HG02642 (cell line): ENCODE measurements at regions not wholly inside any gene's neighbourhood (a gene's known extent, or its start where the extent isn't known, plus 50 kb on each side); places are given as distances from the start of the nearest gene placed in this dataset.

Experiments
- ATAC-seq: cut with Tn5 transposase; IDR thresholded peaks from one replicate; pipeline ENCODE4 v1.9.1; 2021; ENCODE audit warnings: mild to moderate bottlenecking; ENCODE audit not compliant: unreplicated experiment, poor library complexity

- no peak for ATAC-seq
These were observed 93.4 kb downstream of the TENT4A start for GRCh38 chr5:6806668-6807067.

- ATAC-seq, result no peak
These were observed 95.2 kb downstream of the TENT4A start for GRCh38 chr5:6808462-6808861.

GRCh38 chr5:6810641-6811405, 97.6 kb downstream of the TENT4A start:
- no peak for ATAC-seq

GRCh38 chr5:6812091-6812490, 98.9 kb downstream of the TENT4A start:
- no peak for ATAC-seq

- ATAC-seq, result no peak
These were observed 99.8 kb downstream of the TENT4A start for GRCh38 chr5:6812800-6813731.

GRCh38 chr5:6814816-6815215, 101.6 kb downstream of the TENT4A start:
- no peak for ATAC-seq

GRCh38 chr5:6818594-6819511, 105.6 kb downstream of the TENT4A start:
- ATAC-seq, result no peak

GRCh38 chr5:6819521-6819920, 106.3 kb downstream of the TENT4A start:
- ATAC-seq, result no peak

GRCh38 chr5:6820851-6821479, 107.7 kb downstream of the TENT4A start:
- ATAC-seq, result peak; percentile 46

- no peak for ATAC-seq
These were observed 108.8 kb downstream of the TENT4A start for GRCh38 chr5:6822068-6822467.

- no peak for ATAC-seq
These were observed 109.5 kb downstream of the TENT4A start for GRCh38 chr5:6822556-6823343.

- ATAC-seq, result no peak
These were observed 110.8 kb downstream of the TENT4A start for GRCh38 chr5:6823996-6824395.

- no peak for ATAC-seq
These were observed 112.5 kb downstream of the TENT4A start for GRCh38 chr5:6825678-6826244.

GRCh38 chr5:6826756-6827155, 113.5 kb downstream of the TENT4A start:
- no peak for ATAC-seq

GRCh38 chr5:6827526-6828219, 114.4 kb downstream of the TENT4A start:
- peak; percentile 72 for ATAC-seq

GRCh38 chr5:6829150-6829784, 116.0 kb downstream of the TENT4A start:
- ATAC-seq, result peak; percentile 84

- no peak for ATAC-seq
These were observed 117.5 kb downstream of the TENT4A start for GRCh38 chr5:6830643-6831239.
